H9 (cell line): ENCODE measurements at regions not wholly inside any gene's neighbourhood (a gene's known extent, or its start where the extent isn't known, plus 50 kb on each side); places are given as distances from the start of the nearest gene placed in this dataset.

Experiments used
- DNase-seq: peaks from one replicate; pipeline ENCODE4 v3.0.0-alpha.2; 2017
- H2AFZ ChIP-seq: one replicate; pipeline ENCODE4 v1.6.1; 2013; ENCODE audit warnings: mild to moderate bottlenecking, low read length, control low read depth, moderate library complexity
- H2AK5ac ChIP-seq: 2 replicates; pipeline ENCODE4 v1.6.1; 2013; ENCODE audit warnings: low read length, control low read depth, mixed read lengths; ENCODE audit not compliant: insufficient read length
- H2BK120ac ChIP-seq: one replicate; pipeline ENCODE4 v1.6.1; 2013; ENCODE audit warnings: low read depth, mild to moderate bottlenecking, low read length, control low read depth, inconsistent platforms; ENCODE audit not compliant: poor library complexity, severe bottlenecking
- H2BK12ac ChIP-seq: 2 replicates; pipeline ENCODE4 v1.6.1; 2013; ENCODE audit warnings: low read length, control low read depth, mixed read lengths, low read depth; ENCODE audit not compliant: insufficient read length
- H2BK15ac ChIP-seq: 2 replicates; pipeline ENCODE4 v1.6.1; 2013; ENCODE audit warnings: low read depth, low read length, control low read depth
- H2BK20ac ChIP-seq: one replicate; pipeline ENCODE4 v1.6.1; 2013; ENCODE audit warnings: low read depth, mild to moderate bottlenecking, low read length, control low read depth, inconsistent platforms; ENCODE audit not compliant: poor library complexity, severe bottlenecking
- H2BK5ac ChIP-seq: 2 replicates; pipeline ENCODE4 v1.6.1; 2013; ENCODE audit warnings: low read length, control low read depth, mixed read lengths; ENCODE audit not compliant: insufficient read length
- H3K14ac ChIP-seq: 2 replicates; pipeline ENCODE4 v1.6.1; 2013; ENCODE audit warnings: low read length, control low read depth; ENCODE audit not compliant: insufficient read depth
- H3K18ac ChIP-seq: 2 replicates; pipeline ENCODE4 v1.6.1; 2013; ENCODE audit warnings: low read depth, mild to moderate bottlenecking, mixed read lengths, low read length, control low read depth; ENCODE audit not compliant: insufficient read length
- H3K23ac ChIP-seq: 2 replicates; pipeline ENCODE4 v1.6.1; 2013; ENCODE audit warnings: low read length, control low read depth, mixed read lengths, low read depth; ENCODE audit not compliant: insufficient read length
- H3K23me2 ChIP-seq: 2 replicates; pipeline ENCODE4 v1.6.1; 2013; ENCODE audit warnings: low read depth, mild to moderate bottlenecking, mixed read lengths, low read length, control low read depth; ENCODE audit not compliant: insufficient read length, poor library complexity, severe bottlenecking
- H3K27ac ChIP-seq: 2 replicates; pipeline ENCODE4 v1.5.1; 2013; ENCODE audit warnings: low read length, control low read depth, mixed read lengths, low read depth; ENCODE audit not compliant: insufficient read length
- H3K27me3 ChIP-seq: 2 replicates; pipeline ENCODE4 v1.6.1; 2013; ENCODE audit warnings: low read length, control low read depth, inconsistent platforms; ENCODE audit not compliant: insufficient read depth
- H3K4ac ChIP-seq: 2 replicates; pipeline ENCODE4 v1.6.1; 2013; ENCODE audit warnings: low read depth, mild to moderate bottlenecking, control low read depth, inconsistent platforms, low read length, moderate library complexity
- H3K4me1 ChIP-seq: 2 replicates; pipeline ENCODE4 v1.6.1; 2013; ENCODE audit warnings: low read length, control low read depth, inconsistent platforms; ENCODE audit not compliant: insufficient read depth
- H3K4me2 ChIP-seq: 2 replicates; pipeline ENCODE4 v1.6.1; 2013; ENCODE audit warnings: low read length, control low read depth, mixed read lengths; ENCODE audit not compliant: insufficient read length, insufficient read depth
- H3K56ac ChIP-seq: 2 replicates; pipeline ENCODE4 v1.6.1; 2013; ENCODE audit warnings: low read depth, mild to moderate bottlenecking, mixed read lengths, low read length, control low read depth; ENCODE audit not compliant: insufficient read length
- H3K79me1 ChIP-seq: 2 replicates; pipeline ENCODE4 v1.6.1; 2013; ENCODE audit warnings: low read depth, mild to moderate bottlenecking, moderate library complexity, low read length, control low read depth, inconsistent platforms; ENCODE audit not compliant: insufficient read depth, poor library complexity, severe bottlenecking
- H3K79me2 ChIP-seq: 2 replicates; pipeline ENCODE4 v1.6.1; 2013; ENCODE audit warnings: low read length, control low read depth, inconsistent platforms; ENCODE audit not compliant: insufficient read depth
- H3K9ac ChIP-seq: 2 replicates; pipeline ENCODE4 v1.6.1; 2013; ENCODE audit warnings: low read length, control low read depth, mixed read lengths; ENCODE audit not compliant: insufficient read length; ENCODE audit errors: extremely low read depth
- H3K9me3 ChIP-seq: one replicate; pipeline ENCODE4 v1.6.1; 2013; ENCODE audit warnings: low read depth, low read length, inconsistent platforms; ENCODE audit not compliant: control insufficient read depth
- H3T11ph ChIP-seq: one replicate; pipeline ENCODE4 v1.6.1; 2013; ENCODE audit warnings: mild to moderate bottlenecking, low read length, control low read depth, inconsistent platforms
- H4K20me1 ChIP-seq: one replicate; pipeline ENCODE4 v1.6.1; 2013; ENCODE audit not compliant: control insufficient read depth, insufficient read length, insufficient read depth
- H4K5ac ChIP-seq: 2 replicates; pipeline ENCODE4 v1.6.1; 2013; ENCODE audit warnings: low read depth, mild to moderate bottlenecking, mixed read lengths, low read length, control low read depth; ENCODE audit not compliant: insufficient read length
- H4K8ac ChIP-seq: replicated peaks from 2 replicates; pipeline ENCODE4 v1.6.1; 2013; ENCODE audit warnings: low read length, control low read depth, mixed read lengths, low read depth; ENCODE audit not compliant: insufficient read length
- H4K91ac ChIP-seq: 2 replicates; pipeline ENCODE4 v1.6.1; 2013; ENCODE audit warnings: low read depth, mild to moderate bottlenecking, moderate library complexity, mixed read lengths, low read length, control low read depth; ENCODE audit not compliant: insufficient read length
- H3K27ac Mint-ChIP-seq, 3 experiments: 2 replicates in 2 of 3; 3 replicates in 1 of 3; pipeline ENCODE4 v1.8.0; 2020 to 2021; ENCODE audit warnings: mixed read lengths in 3 of 3, mild to moderate bottlenecking in 1 of 3, moderate library complexity in 1 of 3
- H3K27me3 Mint-ChIP-seq: 2 replicates; pipeline ENCODE4 v1.8.0; 2021; ENCODE audit warnings: low read depth, mild to moderate bottlenecking, moderate library complexity, mixed read lengths
- H3K36me3 Mint-ChIP-seq, 3 experiments: 2 replicates in 2 of 3; 3 replicates in 1 of 3; pipeline ENCODE4 v1.8.0; 2020 to 2021; ENCODE audit warnings: low read depth in 3 of 3, mixed read lengths in 3 of 3; ENCODE audit not compliant: insufficient read depth in 1 of 3
- H3K4me1 Mint-ChIP-seq, 2 experiments: 2 replicates each; pipeline ENCODE4 v1.8.0; 2020; ENCODE audit warnings: mixed read lengths in 2 of 2
- H3K4me3 Mint-ChIP-seq, 2 experiments: 2 replicates in 1 of 2; 3 replicates in 1 of 2; pipeline ENCODE4 v1.8.0; 2020 to 2021; ENCODE audit warnings: mild to moderate bottlenecking in 2 of 2, mixed read lengths in 2 of 2, moderate library complexity in 1 of 2
- H3K9me3 Mint-ChIP-seq, 2 experiments: 2 replicates in 1 of 2; 3 replicates in 1 of 2; pipeline ENCODE4 v1.8.0; 2020; ENCODE audit warnings: mild to moderate bottlenecking in 2 of 2, mixed read lengths in 2 of 2, moderate library complexity in 1 of 2
- WGBS: extraction: QIAGEN DNeasy Blood & Tissue Kit; methylation state at CpG from one replicate; pipeline ENCODE4 v1.1.7; 2013; ENCODE audit warnings: missing lambda C conversion rate, low lambda C conversion rate, mixed read lengths; ENCODE audit not compliant: insufficient read length; ENCODE audit errors: extremely low coverage; 5-methylcytosine and 5-hydroxymethylcytosine counted together
- TF ChIP-seq, protein P1 (sequence below): fragments of 200-600 bp; sonication (generic); conservative IDR thresholded peaks from 3 replicates; pipeline ENCODE4 v1.8.0; 2021; ENCODE audit warnings: antibody characterized with exemption, mild to moderate bottlenecking

DNA sequence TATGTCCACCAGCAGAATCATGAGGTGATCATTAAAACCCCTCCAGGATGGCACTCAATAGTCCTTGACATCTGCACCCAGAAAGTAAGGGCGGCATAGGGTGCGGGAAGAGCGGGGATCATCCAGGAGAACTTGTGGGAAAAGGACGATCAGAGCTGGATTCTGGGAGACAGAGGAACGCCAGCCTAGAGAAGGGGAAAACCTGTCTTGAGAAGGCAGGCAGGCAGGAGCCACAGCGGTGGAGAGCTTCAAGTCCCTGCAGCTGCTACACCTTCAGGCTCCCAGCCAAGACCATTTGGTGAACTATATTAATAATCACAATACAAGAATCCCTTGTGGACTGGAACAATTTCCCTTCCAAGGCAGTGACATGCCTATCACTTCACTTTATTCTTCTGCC, 134.3 kb downstream of the BUD13 start:
- TF ChIP-seq, protein P1, sequence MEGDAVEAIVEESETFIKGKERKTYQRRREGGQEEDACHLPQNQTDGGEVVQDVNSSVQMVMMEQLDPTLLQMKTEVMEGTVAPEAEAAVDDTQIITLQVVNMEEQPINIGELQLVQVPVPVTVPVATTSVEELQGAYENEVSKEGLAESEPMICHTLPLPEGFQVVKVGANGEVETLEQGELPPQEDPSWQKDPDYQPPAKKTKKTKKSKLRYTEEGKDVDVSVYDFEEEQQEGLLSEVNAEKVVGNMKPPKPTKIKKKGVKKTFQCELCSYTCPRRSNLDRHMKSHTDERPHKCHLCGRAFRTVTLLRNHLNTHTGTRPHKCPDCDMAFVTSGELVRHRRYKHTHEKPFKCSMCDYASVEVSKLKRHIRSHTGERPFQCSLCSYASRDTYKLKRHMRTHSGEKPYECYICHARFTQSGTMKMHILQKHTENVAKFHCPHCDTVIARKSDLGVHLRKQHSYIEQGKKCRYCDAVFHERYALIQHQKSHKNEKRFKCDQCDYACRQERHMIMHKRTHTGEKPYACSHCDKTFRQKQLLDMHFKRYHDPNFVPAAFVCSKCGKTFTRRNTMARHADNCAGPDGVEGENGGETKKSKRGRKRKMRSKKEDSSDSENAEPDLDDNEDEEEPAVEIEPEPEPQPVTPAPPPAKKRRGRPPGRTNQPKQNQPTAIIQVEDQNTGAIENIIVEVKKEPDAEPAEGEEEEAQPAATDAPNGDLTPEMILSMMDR, result no peak
- H2AK5ac ChIP-seq, result no peak overlapping the region
- WGBS, result no CpG with 5 or more reads among the region's 6 CpGs

More for the DNA sequence above, 134.3 kb downstream of the BUD13 start:
- no peaks in the 10 kb centered on the region for H3K79me2 ChIP-seq
- no peaks in the 10 kb centered on the region for H3K79me1 ChIP-seq
- peaks cover 9 to 10% of the 10 kb centered on the region in 2 experiments for H3K4me1 Mint-ChIP-seq
- no peak overlapping the region for H3T11ph ChIP-seq
- no peak overlapping the region for H2BK20ac ChIP-seq
- no peak for DNase-seq
- no peaks in the 10 kb centered on the region for H3K4me1 ChIP-seq
- H3K14ac ChIP-seq, result no peak overlapping the region
- H3K36me3 Mint-ChIP-seq, result no peaks in the 10 kb centered on the region
- peaks cover 12% of the 10 kb centered on the region for H3K27me3 Mint-ChIP-seq
- H3K27ac Mint-ChIP-seq, result no peak overlapping the region
- H3K18ac ChIP-seq, result no peak overlapping the region
- H3K23me2 ChIP-seq, result no peaks in the 10 kb centered on the region
- no peaks in the 10 kb centered on the region for H3K9me3 ChIP-seq
- H4K91ac ChIP-seq, result no peak overlapping the region
- no peak overlapping the region for H3K27ac ChIP-seq
- H3K23ac ChIP-seq, result no peak overlapping the region
- no peak overlapping the region for H3K56ac ChIP-seq
- H4K20me1 ChIP-seq, result no peaks in the 10 kb centered on the region
- no peak overlapping the region for H4K5ac ChIP-seq
- H3K27me3 ChIP-seq, result no peaks in the 10 kb centered on the region
- H3K4me2 ChIP-seq, result no peak overlapping the region
- H3K9me3 Mint-ChIP-seq, result no peaks in the 10 kb centered on the region; a peak in 1 of 5 replicates
- no peak overlapping the region for H3K4ac ChIP-seq
- no peak overlapping the region for H2BK15ac ChIP-seq
- no peak overlapping the region for H2BK5ac ChIP-seq
- no peak overlapping the region for H2BK12ac ChIP-seq
- no peak overlapping the region for H3K9ac ChIP-seq
- H3K4me3 Mint-ChIP-seq, result no peak overlapping the region
- H2AFZ ChIP-seq, result no peak overlapping the region
- H4K8ac ChIP-seq, result no peak overlapping the region
- H2BK120ac ChIP-seq, result no peak overlapping the region
